ENCODE measurements at regions not wholly inside any gene's neighbourhood (a gene's known extent, or its start where the extent isn't known, plus 50 kb on each side); places are given as distances from the start of the nearest gene placed in this dataset.

GRCh38 chrX:39626749-39627148 lies 471.0 kb downstream of the BCOR start:
- Histone ChIP-seq H3K9ac (ENCODE audit: low read length) (no peak overlapping the region), H4K20me1 (ENCODE audit: insufficient read depth) (no peaks in the 10 kb centered on the region), H3K27me3 (ENCODE audit: insufficient read depth, low read depth, low read length) (no peaks in the 10 kb centered on the region), H3K4me3 (ENCODE audit: low read length) (no peak overlapping the region), H3K79me2 (replicated peaks; ENCODE audit: insufficient read depth, low read length) (no peaks in the 10 kb centered on the region), H2AFZ (ENCODE audit: low read depth, low read length) (no peak overlapping the region), H3K9me3 (ENCODE audit: low read length) (no peaks in the 10 kb centered on the region), H3K9me2 (ENCODE audit: insufficient read depth, low read length) (no peaks in the 10 kb centered on the region), H3K27ac (ENCODE audit: low read length) (no peak overlapping the region), H3F3A (ENCODE audit: insufficient read depth, low read length, poor library complexity, severe bottlenecking) (no peaks in the 10 kb centered on the region), H3K4me2 (ENCODE audit: low read length) (no peak overlapping the region), H3K36me3 (ENCODE audit: insufficient read depth, low read length) (no peaks in the 10 kb centered on the region)
- TF ChIP-seq REST (IDR thresholded peaks at IDR 0.05; ENCODE audit: borderline replicate concordance) (no peak), EP300 (conservative IDR thresholded peaks at IDR 0.05; ENCODE audit: poor library complexity, severe bottlenecking) (no peak), SMC3 (conservative IDR thresholded peaks at IDR 0.05; ENCODE audit: poor library complexity) (no peak), EZH2 (IDR thresholded peaks at IDR 0.05; ENCODE audit: borderline replicate concordance, insufficient read depth, low read length, poor library complexity, severe bottlenecking) (no peak), TAF1 (IDR thresholded peaks at IDR 0.05; ENCODE audit: low read depth) (no peak), MXI1 (conservative IDR thresholded peaks at IDR 0.05; ENCODE audit: poor library complexity, severe bottlenecking) (no peak), POLR2AphosphoS5 (IDR thresholded peaks at IDR 0.05) (no peak), RAD21 (conservative IDR thresholded peaks at IDR 0.05) (no peak), CTCF (IDR thresholded peaks at IDR 0.05; ENCODE audit: poor library complexity, severe bottlenecking) (no peak)

- Histone ChIP-seq H3F3A (ENCODE audit: insufficient read depth, low read length, poor library complexity, severe bottlenecking) (no peaks in the 10 kb centered on the region), H3K4me3 (ENCODE audit: low read length) (no peak overlapping the region), H3K36me3 (ENCODE audit: insufficient read depth, low read length) (no peaks in the 10 kb centered on the region), H3K9ac (ENCODE audit: low read length) (no peak overlapping the region), H3K79me2 (replicated peaks; ENCODE audit: insufficient read depth, low read length) (no peaks in the 10 kb centered on the region), H3K27me3 (ENCODE audit: insufficient read depth, low read depth, low read length) (no peaks in the 10 kb centered on the region), H3K4me2 (ENCODE audit: low read length) (no peak overlapping the region), H2AFZ (ENCODE audit: low read depth, low read length) (no peak overlapping the region), H4K20me1 (ENCODE audit: insufficient read depth) (no peaks in the 10 kb centered on the region), H3K9me3 (ENCODE audit: low read length) (no peaks in the 10 kb centered on the region), H3K9me2 (ENCODE audit: insufficient read depth, low read length) (no peaks in the 10 kb centered on the region), H3K27ac (ENCODE audit: low read length) (no peak overlapping the region)
- TF ChIP-seq RAD21 (conservative IDR thresholded peaks at IDR 0.05) (no peak), REST (IDR thresholded peaks at IDR 0.05; ENCODE audit: borderline replicate concordance) (no peak), MXI1 (conservative IDR thresholded peaks at IDR 0.05; ENCODE audit: poor library complexity, severe bottlenecking) (no peak), TAF1 (IDR thresholded peaks at IDR 0.05; ENCODE audit: low read depth) (no peak), EZH2 (IDR thresholded peaks at IDR 0.05; ENCODE audit: borderline replicate concordance, insufficient read depth, low read length, poor library complexity, severe bottlenecking) (no peak), POLR2AphosphoS5 (IDR thresholded peaks at IDR 0.05) (no peak), SMC3 (conservative IDR thresholded peaks at IDR 0.05; ENCODE audit: poor library complexity) (no peak), EP300 (conservative IDR thresholded peaks at IDR 0.05; ENCODE audit: poor library complexity, severe bottlenecking) (no peak), CTCF (IDR thresholded peaks at IDR 0.05; ENCODE audit: poor library complexity, severe bottlenecking) (no peak)
Observed at GRCh38 chrX:39627257-39627656, 470.5 kb downstream of the BCOR start.
